ENCODE measurements at regions not wholly inside any gene's neighbourhood (a gene's known extent, or its start where the extent isn't known, plus 50 kb on each side); places are given as distances from the start of the nearest gene placed in this dataset.

GRCh38 chr11:39932966-39933365 is 1526.5 kb downstream of the LRRC4C start:
- no peaks in the 10 kb centered on the region for H3K9me3 ChIP-seq (ENCODE audit: control insufficient read depth in 4 of 4, low read length in 3 of 4)
- no peak overlapping the region for H3K4me3 ChIP-seq (ENCODE audit: low read depth in 1 of 3, low read length in 3 of 3)
- no peaks in the 10 kb centered on the region for H3K27me3 ChIP-seq (ENCODE audit: control insufficient read depth in 4 of 4, insufficient read depth in 4 of 4, low read length in 3 of 4)
- no peak overlapping the region for H3K27ac ChIP-seq (ENCODE audit: low read depth in 1 of 2, low read length in 2 of 2)
- 66% methylated on average over 3 of the region's 3 CpGs for WGBS
- TF ChIP-seq NR2F2 (IDR thresholded peaks at IDR 0.05) (no peak), FOXA1 (IDR thresholded peaks at IDR 0.05) (no peak), YY1 (IDR thresholded peaks at IDR 0.05) (no peak), RXRA (IDR thresholded peaks at IDR 0.05) (no peak), GABPA (IDR thresholded peaks at IDR 0.05 in 1 of 2, conservative IDR thresholded peaks at IDR 0.05 in 1 of 2) (no peak), RAD21 (IDR thresholded peaks at IDR 0.05) (no peak)
- H3K36me3 ChIP-seq (ENCODE audit: control insufficient read depth in 4 of 4, insufficient read depth in 3 of 4, low read depth in 1 of 4, low read length in 3 of 4) = no peaks in the 10 kb centered on the region
- H3K9ac ChIP-seq (ENCODE audit: low read depth in 1 of 2, low read length in 2 of 2) = no peak overlapping the region
- DNase-seq (ENCODE audit: low spot score) = no peak
- H3K4me1 ChIP-seq (ENCODE audit: control insufficient read depth in 4 of 4, insufficient read depth in 4 of 4, low read length in 3 of 4) = no peaks in the 10 kb centered on the region

GRCh38 chr11:39917256-39917655 is 1542.2 kb downstream of the LRRC4C start:
- Histone ChIP-seq H3K4me1 (ENCODE audit: control insufficient read depth in 4 of 4, insufficient read depth in 4 of 4, low read length in 3 of 4) (no peaks in the 10 kb centered on the region), H3K9me3 (ENCODE audit: control insufficient read depth in 4 of 4, low read length in 3 of 4) (peaks cover 0 to 2% (median 0%) of the 10 kb centered on the region in 4 donors), H3K36me3 (ENCODE audit: control insufficient read depth in 4 of 4, insufficient read depth in 3 of 4, low read depth in 1 of 4, low read length in 3 of 4) (no peaks in the 10 kb centered on the region), H3K4me3 (ENCODE audit: low read depth in 1 of 3, low read length in 3 of 3) (no peak overlapping the region), H3K27me3 (ENCODE audit: control insufficient read depth in 4 of 4, insufficient read depth in 4 of 4, low read length in 3 of 4) (no peaks in the 10 kb centered on the region), H3K9ac (ENCODE audit: low read depth in 1 of 2, low read length in 2 of 2) (no peak overlapping the region), H3K27ac (ENCODE audit: low read depth in 1 of 2, low read length in 2 of 2) (no peak overlapping the region)
- WGBS = 68% methylated on average over 3 of the region's 3 CpGs
- no peak for DNase-seq (ENCODE audit: low spot score)
- TF ChIP-seq MAX (IDR thresholded peaks at IDR 0.05) (no peak), NR2F2 (IDR thresholded peaks at IDR 0.05) (no peak), FOXA1 (IDR thresholded peaks at IDR 0.05) (no peak), RXRA (IDR thresholded peaks at IDR 0.05) (no peak), SP1 (IDR thresholded peaks at IDR 0.05) (no peak), FOXA2 (IDR thresholded peaks at IDR 0.05) (no peak), RAD21 (IDR thresholded peaks at IDR 0.05) (no peak), REST (IDR thresholded peaks at IDR 0.05) (no peak), EGR1 (IDR thresholded peaks at IDR 0.05; ENCODE audit: low read depth in 2 of 2) (no peak), ZBTB33 (IDR thresholded peaks at IDR 0.05) (no peak), GABPA (IDR thresholded peaks at IDR 0.05 in 1 of 2, conservative IDR thresholded peaks at IDR 0.05 in 1 of 2) (no peak)

DNA sequence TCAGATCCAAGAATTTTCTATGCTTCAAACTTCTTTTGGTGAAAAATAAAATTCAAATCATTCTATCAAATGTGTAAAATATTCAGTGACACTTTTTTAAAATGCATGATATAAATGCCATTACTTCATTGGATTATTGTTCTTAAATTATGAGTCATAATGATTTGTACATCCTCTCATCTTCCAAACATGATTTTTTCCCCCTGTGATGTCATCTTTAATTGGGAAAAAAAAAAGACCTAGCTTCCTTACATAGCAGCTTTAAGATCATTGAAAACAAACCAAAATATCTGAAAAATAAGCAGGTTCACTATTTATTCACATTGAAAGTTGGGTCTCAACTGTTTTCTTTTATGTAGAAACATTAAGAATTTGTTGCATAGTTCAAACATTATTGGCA is 1549.4 kb downstream of the LRRC4C start:
- H3K9ac ChIP-seq (ENCODE audit: low read depth in 1 of 2, low read length in 2 of 2) = no peak overlapping the region
- no peaks in the 10 kb centered on the region for H3K36me3 ChIP-seq (ENCODE audit: control insufficient read depth in 4 of 4, insufficient read depth in 3 of 4, low read depth in 1 of 4, low read length in 3 of 4)
- no peaks in the 10 kb centered on the region for H3K27me3 ChIP-seq (ENCODE audit: control insufficient read depth in 4 of 4, insufficient read depth in 4 of 4, low read length in 3 of 4)
- H3K4me1 ChIP-seq (ENCODE audit: control insufficient read depth in 4 of 4, insufficient read depth in 4 of 4, low read length in 3 of 4) = no peaks in the 10 kb centered on the region
- no peak overlapping the region for H3K27ac ChIP-seq (ENCODE audit: low read depth in 1 of 2, low read length in 2 of 2)
- no peak for DNase-seq (ENCODE audit: low spot score)
- H3K4me3 ChIP-seq (ENCODE audit: low read depth in 1 of 3, low read length in 3 of 3) = no peak overlapping the region
- no peaks in the 10 kb centered on the region for H3K9me3 ChIP-seq (ENCODE audit: control insufficient read depth in 4 of 4, low read length in 3 of 4)
- TF ChIP-seq RAD21 (IDR thresholded peaks at IDR 0.05) (no peak), CTCF (IDR thresholded peaks at IDR 0.05; ENCODE audit: low read depth, low read length, missing input control) (no peak), SP1 (IDR thresholded peaks at IDR 0.05) (no peak), TAF1 (conservative IDR thresholded peaks at IDR 0.05) (no peak), FOXA1 (IDR thresholded peaks at IDR 0.05) (no peak), GABPA (IDR thresholded peaks at IDR 0.05 in 1 of 2, conservative IDR thresholded peaks at IDR 0.05 in 1 of 2) (no peak), HNF4G (IDR thresholded peaks at IDR 0.05) (no peak), MAX (IDR thresholded peaks at IDR 0.05) (no peak), NR2F2 (IDR thresholded peaks at IDR 0.05) (no peak), REST (IDR thresholded peaks at IDR 0.05) (no peak)
- TF ChIP-seq, protein P1, sequence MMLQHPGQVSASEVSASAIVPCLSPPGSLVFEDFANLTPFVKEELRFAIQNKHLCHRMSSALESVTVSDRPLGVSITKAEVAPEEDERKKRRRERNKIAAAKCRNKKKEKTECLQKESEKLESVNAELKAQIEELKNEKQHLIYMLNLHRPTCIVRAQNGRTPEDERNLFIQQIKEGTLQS (IDR thresholded peaks at IDR 0.05) = no peak

All from liver (tissue), 8 donors.